ENCODE measurements at regions not wholly inside any gene's neighbourhood (a gene's known extent, or its start where the extent isn't known, plus 50 kb on each side); places are given as distances from the start of the nearest gene placed in this dataset.

DNA sequence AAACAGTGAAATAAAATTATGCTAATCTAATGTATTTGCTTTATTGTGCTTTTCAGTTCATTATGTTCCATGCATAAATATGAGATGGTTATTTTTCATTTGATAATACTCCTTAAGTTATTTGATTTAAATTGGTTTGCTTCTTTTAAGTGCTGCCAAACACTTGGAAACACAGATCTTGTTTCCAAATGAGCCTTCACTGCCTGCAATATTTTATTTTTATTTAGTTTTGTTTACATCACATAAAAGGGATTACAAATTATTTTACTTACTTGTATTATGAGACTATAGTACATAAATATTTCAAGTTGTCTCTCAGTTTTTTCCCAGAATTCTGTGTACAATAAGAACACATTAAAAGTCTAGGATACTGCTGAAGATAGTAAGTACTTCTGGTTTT lies 1662.4 kb upstream of the B3GALT2 start:
- TF ChIP-seq POLR2AphosphoS5 (IDR thresholded peaks at IDR 0.05; ENCODE audit: low read depth, low read length), result no peak
- TF ChIP-seq, protein P1, sequence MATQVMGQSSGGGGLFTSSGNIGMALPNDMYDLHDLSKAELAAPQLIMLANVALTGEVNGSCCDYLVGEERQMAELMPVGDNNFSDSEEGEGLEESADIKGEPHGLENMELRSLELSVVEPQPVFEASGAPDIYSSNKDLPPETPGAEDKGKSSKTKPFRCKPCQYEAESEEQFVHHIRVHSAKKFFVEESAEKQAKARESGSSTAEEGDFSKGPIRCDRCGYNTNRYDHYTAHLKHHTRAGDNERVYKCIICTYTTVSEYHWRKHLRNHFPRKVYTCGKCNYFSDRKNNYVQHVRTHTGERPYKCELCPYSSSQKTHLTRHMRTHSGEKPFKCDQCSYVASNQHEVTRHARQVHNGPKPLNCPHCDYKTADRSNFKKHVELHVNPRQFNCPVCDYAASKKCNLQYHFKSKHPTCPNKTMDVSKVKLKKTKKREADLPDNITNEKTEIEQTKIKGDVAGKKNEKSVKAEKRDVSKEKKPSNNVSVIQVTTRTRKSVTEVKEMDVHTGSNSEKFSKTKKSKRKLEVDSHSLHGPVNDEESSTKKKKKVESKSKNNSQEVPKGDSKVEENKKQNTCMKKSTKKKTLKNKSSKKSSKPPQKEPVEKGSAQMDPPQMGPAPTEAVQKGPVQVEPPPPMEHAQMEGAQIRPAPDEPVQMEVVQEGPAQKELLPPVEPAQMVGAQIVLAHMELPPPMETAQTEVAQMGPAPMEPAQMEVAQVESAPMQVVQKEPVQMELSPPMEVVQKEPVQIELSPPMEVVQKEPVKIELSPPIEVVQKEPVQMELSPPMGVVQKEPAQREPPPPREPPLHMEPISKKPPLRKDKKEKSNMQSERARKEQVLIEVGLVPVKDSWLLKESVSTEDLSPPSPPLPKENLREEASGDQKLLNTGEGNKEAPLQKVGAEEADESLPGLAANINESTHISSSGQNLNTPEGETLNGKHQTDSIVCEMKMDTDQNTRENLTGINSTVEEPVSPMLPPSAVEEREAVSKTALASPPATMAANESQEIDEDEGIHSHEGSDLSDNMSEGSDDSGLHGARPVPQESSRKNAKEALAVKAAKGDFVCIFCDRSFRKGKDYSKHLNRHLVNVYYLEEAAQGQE (IDR thresholded peaks at IDR 0.05; ENCODE audit: insufficient read depth in 1 of 2, low read depth in 2 of 2, low read length in 2 of 2), result no peak
- TF ChIP-seq TAF1 (IDR thresholded peaks at IDR 0.05; ENCODE audit: borderline replicate concordance, insufficient read depth, low read length), result no peak
- TF ChIP-seq SIN3A (IDR thresholded peaks at IDR 0.05; ENCODE audit: borderline replicate concordance, insufficient read depth, low read length), result no peak
- TF ChIP-seq FOXP2 (optimal IDR thresholded peaks at IDR 0.05; ENCODE audit: borderline replicate concordance, extremely low read depth, extremely low read length, insufficient read depth), result no peak
